ENCODE measurements at regions not wholly inside any gene's neighbourhood (a gene's known extent, or its start where the extent isn't known, plus 50 kb on each side); places are given as distances from the start of the nearest gene placed in this dataset.

- no peak overlapping the region for H3K27ac ChIP-seq
- no peak for DNase-seq (ENCODE audit: low spot score)
- no peak overlapping the region for H3K4me3 ChIP-seq
- no peak for TF ChIP-seq CTCF (IDR thresholded peaks at IDR 0.05)
These were observed 440.6 kb upstream of the SLC14A2 start for GRCh38 chr18:45174629-45175136.

- DNase-seq (ENCODE audit: low spot score), result no peak
These were observed 439.8 kb upstream of the SLC14A2 start for GRCh38 chr18:45175511-45175910.

GRCh38 chr18:45186832-45187231 lies 428.4 kb upstream of the SLC14A2 start:
- H3K4me3 ChIP-seq, result no peak overlapping the region
- no peak for DNase-seq (ENCODE audit: low spot score)
- H3K27ac ChIP-seq, result no peak overlapping the region
- no peak for TF ChIP-seq CTCF (IDR thresholded peaks at IDR 0.05)

More at GRCh38 chr18:45175511-45175910, 439.8 kb upstream of the SLC14A2 start:
- H3K4me3 ChIP-seq, result no peak overlapping the region
- no peak overlapping the region for H3K27ac ChIP-seq
- TF ChIP-seq CTCF (IDR thresholded peaks at IDR 0.05), result no peak

- no peak for DNase-seq (ENCODE audit: low spot score)
- no peak for TF ChIP-seq CTCF (IDR thresholded peaks at IDR 0.05)
- no peak overlapping the region for H3K27ac ChIP-seq
- no peak overlapping the region for H3K4me3 ChIP-seq
These were observed 423.5 kb upstream of the SLC14A2 start for GRCh38 chr18:45191795-45192194.

- no peak overlapping the region for H3K4me3 ChIP-seq
- no peak overlapping the region for H3K27ac ChIP-seq
- no peak for DNase-seq (ENCODE audit: low spot score)
- TF ChIP-seq CTCF (IDR thresholded peaks at IDR 0.05), result no peak
These were observed 417.7 kb upstream of the SLC14A2 start for GRCh38 chr18:45197526-45197970.

GRCh38 chr18:45198526-45198925 lies 416.8 kb upstream of the SLC14A2 start:
- TF ChIP-seq CTCF (IDR thresholded peaks at IDR 0.05), result no peak
- Histone ChIP-seq H3K27ac (no peak overlapping the region), H3K4me3 (no peak overlapping the region)
- DNase-seq (ENCODE audit: low spot score), result no peak

GRCh38 chr18:45201029-45201428 lies 414.2 kb upstream of the SLC14A2 start:
- no peak for DNase-seq (ENCODE audit: low spot score)
- no peak overlapping the region for H3K4me3 ChIP-seq
- H3K27ac ChIP-seq, result no peak overlapping the region
- TF ChIP-seq CTCF (IDR thresholded peaks at IDR 0.05), result no peak
